HG02840 (cell line): ENCODE measurements at regions not wholly inside any gene's neighbourhood (a gene's known extent, or its start where the extent isn't known, plus 50 kb on each side); places are given as distances from the start of the nearest gene placed in this dataset.

Experiments used
- ATAC-seq: cut with Tn5 transposase; IDR thresholded peaks from one replicate; pipeline ENCODE4 v1.9.1; 2021; ENCODE audit warnings: mild to moderate bottlenecking, moderate library complexity, moderate number of reproducible peaks; ENCODE audit not compliant: unreplicated experiment, low FRiP score

GRCh38 chr3:90007778-90008499, 900.5 kb downstream of the EPHA3 start:
- ATAC-seq: no peak

DNA sequence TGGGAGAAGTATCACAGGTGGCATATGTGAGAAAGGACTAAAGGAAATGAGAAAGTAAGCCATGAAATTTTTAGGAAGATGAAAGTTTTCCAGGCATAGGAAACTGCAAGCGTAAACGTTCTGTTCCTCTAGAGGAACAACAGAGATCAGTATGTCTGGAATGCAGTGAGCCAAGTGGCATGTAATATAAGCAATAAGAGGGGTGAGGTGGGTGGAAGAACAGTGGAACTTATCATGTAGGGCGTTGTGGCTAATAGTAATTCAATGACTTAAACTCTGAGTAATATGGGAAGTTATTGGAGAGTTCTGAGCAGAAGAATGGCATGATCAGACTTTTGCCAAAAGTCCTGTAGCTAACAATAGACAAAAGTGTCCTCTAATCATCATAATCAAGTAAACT, 902.9 kb downstream of the EPHA3 start:
- ATAC-seq: no peak

DNA sequence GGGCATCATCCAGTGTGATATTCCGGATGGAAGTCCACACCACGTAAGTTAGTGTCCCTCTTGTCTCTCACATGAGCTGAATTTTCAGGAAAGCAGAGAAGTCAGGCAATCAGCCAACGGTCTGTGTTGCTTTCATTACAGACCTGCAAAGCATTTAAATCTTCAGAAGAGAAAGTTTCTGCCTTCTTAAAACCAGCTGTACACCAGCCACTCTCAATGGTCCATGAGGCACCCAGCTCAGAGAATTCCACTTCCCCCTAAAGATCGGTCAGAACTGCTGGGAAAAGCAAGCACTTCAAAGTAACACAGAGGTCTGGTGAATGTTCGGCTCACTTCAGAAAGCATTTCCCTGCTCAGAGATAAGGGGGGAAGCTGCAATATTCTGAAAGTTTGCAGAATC, 903.7 kb downstream of the EPHA3 start:
- ATAC-seq: no peak

- ATAC-seq: no peak
Observed at GRCh38 chr3:90011596-90011995, 904.2 kb downstream of the EPHA3 start.

GRCh38 chr3:90011996-90012395, 904.6 kb downstream of the EPHA3 start:
- ATAC-seq: no peak

DNA sequence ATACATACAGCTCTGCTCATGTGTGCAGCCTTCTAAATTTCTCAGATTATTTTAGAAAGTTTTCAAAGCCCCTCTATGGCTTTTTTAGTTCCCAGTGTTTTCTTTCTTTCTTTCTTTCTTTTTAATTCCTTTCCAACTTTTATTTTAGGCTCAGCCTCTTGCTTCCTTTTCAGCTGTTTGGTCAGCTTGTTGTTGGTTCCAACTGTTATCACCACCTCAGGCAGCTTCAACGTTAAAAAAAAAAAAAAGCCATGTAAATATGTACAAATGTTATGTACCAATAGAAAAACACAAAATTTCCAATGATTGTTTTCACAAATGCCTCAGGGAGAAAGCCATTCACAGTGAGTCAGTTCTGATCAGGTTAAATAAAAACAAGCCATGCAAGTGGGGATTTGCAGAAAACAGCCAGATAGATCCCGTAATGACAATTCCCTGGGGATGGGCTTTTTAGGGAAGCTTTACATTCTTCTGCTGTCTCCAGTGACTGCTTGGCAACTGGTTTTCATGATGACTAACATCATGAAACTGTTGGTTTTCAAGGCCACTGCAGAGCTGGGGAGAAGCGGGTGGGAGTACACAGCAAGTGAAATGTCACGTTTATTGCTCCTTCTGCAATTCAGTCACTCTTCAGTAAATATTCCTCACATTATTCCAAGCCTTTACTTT, 908.4 kb downstream of the EPHA3 start:
- ATAC-seq: no peak

DNA sequence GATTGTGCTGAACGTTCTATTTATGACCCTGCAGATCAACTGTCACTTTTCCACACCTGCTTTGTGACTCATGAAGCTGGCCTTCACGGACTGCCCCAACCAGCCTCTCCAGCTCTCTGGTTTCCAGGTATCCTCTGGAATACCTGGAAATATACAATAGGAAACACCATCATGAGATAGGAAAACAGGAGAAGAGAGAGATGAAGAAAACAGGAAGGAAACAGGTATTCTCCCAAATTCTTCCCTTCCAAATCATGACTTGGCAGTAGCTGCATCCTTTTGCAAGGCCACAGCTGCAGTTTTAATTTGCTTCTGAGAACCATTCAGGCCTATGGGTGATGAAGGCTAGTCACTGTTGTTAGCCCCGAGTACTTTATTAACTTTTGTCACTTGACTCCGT, 909.1 kb downstream of the EPHA3 start:
- ATAC-seq: no peak

- no peak for ATAC-seq
Observed at GRCh38 chr3:90018779-90019178, 911.4 kb downstream of the EPHA3 start.

GRCh38 chr3:90025019-90025418, 917.6 kb downstream of the EPHA3 start:
- no peak for ATAC-seq

- no peak for ATAC-seq
Observed at GRCh38 chr3:90026406-90026805, 919.0 kb downstream of the EPHA3 start.

- no peak for ATAC-seq
Observed at GRCh38 chr3:90031121-90031520, 923.7 kb downstream of the EPHA3 start.

- ATAC-seq: no peak
Observed at GRCh38 chr3:90032980-90033641, 925.7 kb downstream of the EPHA3 start.

DNA sequence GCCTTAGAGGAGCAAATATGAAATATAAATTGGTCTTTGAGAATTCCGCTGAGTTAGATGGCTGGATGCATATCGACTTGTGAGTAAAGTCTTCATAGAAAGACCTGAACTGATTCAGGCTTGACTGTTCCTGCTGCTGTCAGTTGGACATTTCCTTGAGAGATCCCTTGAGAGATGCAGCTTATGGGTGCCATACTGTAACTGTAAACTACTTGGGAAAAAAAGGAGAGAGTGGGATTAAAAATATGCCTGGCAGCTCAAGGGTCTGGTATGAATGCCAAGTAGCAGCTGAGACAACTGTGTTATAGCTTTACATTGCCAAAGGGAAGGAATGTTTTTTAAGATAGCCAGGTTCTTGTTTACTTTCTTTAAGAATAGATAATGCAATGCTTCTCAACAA, 926.6 kb downstream of the EPHA3 start:
- no peak for ATAC-seq

DNA sequence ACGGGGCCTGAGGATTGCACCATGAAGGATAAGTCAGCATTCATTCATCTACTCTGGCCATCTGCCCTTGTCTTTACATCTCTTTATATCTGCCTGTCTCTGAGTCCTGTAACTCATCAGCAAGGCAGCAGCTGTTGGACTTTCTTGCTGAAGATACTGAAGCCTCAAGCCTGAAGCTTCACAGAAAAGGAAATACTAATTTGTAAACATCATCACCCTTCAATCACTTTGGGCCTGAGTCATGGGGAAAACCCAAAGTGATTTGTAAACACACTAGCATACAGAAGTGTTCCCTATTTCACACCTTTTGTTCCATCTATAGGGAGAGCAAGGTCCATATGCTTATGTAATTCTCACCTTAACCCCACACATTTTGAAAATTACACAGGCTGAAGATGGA, 928.2 kb downstream of the EPHA3 start:
- ATAC-seq: no peak

DNA sequence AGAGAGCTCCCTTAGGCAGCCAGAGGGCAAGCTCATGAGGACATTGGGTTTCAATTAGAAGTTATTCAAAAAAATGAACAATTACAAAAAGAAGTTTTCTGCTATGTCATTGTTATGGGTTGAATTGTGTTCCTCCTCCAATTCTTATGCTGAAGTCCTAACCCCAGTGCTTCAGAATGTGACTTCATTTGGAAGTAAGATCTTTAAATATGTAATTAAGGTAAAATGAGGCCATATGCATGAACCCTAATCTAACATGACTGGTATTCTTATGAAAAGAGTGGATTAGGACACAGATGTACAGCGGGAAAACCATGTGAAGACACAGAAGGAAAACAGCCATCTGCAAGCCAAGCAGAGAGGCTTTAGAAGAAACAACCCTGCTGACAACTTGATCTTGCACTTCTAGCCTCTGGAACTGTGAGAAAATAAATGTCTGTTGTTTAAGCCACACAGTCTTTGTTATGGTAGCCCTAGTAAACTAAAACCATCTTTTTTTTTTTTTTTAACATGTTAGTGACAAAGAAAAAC, 929.6 kb downstream of the EPHA3 start:
- no peak for ATAC-seq

GRCh38 chr3:90039994-90040393, 932.6 kb downstream of the EPHA3 start:
- ATAC-seq: no peak

- ATAC-seq: no peak
Observed at GRCh38 chr3:90040554-90040953, 933.1 kb downstream of the EPHA3 start.

DNA sequence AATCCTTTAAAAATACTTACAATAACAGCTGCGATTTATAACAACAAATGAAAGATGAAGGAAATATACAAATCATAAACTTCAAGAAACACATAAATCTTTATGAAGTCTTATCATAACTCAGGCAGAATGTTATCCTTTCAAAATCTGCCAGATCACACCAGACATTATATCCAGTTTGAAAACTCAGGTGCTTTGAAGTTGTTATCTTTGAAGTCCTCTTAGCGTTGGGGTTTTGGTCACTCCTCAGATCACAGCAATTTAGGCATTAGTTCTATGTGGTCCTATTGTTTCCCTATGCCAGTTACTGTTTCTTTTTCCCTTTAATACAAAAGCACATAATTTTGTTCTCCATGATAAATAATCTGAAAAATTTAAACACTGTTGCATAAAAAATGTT, 934.6 kb downstream of the EPHA3 start:
- no peak for ATAC-seq

DNA sequence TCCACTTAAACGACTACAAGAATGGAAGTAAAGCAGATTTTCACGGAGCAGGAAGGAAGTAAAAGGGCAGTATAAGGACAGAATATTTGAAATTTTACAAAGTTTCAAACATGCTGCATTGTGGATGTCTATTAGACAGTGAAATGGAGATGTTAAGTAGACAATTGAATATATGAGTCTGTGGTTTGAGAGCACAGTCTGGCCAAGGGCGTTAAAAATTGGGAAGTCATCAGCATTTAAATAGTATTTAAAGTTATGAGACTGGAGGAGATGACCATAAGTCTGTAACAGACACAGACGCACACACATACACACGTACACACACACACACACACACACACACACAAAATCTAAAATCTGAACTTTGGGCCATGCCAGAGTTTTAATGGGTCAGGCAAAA, 935.9 kb downstream of the EPHA3 start:
- ATAC-seq: no peak

DNA sequence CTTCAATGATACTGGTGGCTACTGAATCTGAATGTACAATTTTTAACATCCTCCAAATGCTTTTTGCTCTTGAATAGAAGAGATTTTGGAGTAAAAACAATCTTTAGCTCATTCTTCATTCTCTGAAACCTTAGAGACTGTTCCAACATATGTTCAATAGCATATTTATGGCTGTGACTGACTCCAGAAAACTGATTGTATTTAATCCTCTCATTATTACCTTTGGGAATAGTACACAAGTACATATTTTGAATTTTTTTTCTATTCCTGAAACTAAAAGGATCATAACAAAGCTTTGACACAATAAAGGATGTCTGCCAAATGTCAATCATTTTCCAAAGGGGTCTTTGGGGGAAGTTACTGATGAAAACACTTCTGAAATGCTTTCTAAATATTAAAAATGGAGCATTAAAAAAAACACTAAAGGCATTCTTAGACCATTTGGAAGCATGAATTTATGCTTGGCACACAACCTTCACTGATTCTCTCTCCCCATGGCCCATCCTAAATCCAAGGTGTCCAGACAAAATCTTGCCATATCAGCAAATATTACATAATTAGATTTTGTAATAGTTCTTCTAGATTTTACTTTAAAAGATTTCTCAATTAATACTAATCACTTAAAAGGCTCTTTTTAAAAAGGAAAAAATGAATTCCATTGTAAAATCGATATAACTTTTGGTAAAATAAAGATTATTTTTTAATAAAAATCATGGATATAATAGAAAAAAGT, 936.8 kb downstream of the EPHA3 start:
- no peak for ATAC-seq

DNA sequence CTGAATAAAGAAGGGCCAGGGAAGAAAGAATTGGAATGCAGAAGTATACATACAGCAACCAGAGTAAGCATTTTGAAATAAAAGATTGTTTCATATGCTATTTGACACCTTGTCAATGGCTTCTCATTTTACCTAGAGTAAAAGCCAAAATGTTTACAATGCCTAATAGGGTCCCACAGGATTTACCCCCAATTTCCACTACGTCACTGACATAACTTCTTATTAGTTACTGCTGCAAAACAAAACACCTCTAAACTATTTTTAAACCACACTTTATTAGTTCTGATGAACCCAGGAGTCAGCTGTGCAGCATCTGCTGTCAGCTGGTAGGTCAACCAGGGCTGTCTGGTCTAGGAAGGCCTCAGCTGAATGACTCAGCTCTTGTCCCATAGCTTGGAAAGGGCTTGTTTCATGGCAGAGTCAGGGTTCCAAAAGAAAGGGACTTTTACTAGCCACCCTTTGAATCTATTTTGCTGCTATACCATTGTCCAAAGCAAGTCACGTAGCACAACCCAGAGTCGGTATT, 945.1 kb downstream of the EPHA3 start:
- no peak for ATAC-seq
